Loucy (cell line): ENCODE measurements at regions not wholly inside any gene's neighbourhood (a gene's known extent, or its start where the extent isn't known, plus 50 kb on each side); places are given as distances from the start of the nearest gene placed in this dataset.

Experiments
- H2AFZ ChIP-seq: fragments of 200-600 bp; sonication (generic); 2 replicates; pipeline ENCODE4 v1.6.0; 2016; ENCODE audit warnings: antibody characterized with exemption, mild to moderate bottlenecking, low read length, moderate library complexity
- H3F3A ChIP-seq: fragments of 200-600 bp; 2 replicates; pipeline ENCODE4 v1.6.0; 2016; ENCODE audit warnings: antibody characterized with exemption, low read depth, mild to moderate bottlenecking
- H3K27me3 ChIP-seq: fragments of 200-600 bp; sonication (generic); 2 replicates; pipeline ENCODE4 v1.6.1; 2014; ENCODE audit warnings: low read length, mild to moderate bottlenecking; ENCODE audit not compliant: insufficient read depth, poor library complexity, severe bottlenecking
- H3K36me3 ChIP-seq: fragments of 200-600 bp; sonication (generic); 2 replicates; pipeline ENCODE4 v1.6.1; 2016; ENCODE audit warnings: low read length; ENCODE audit not compliant: insufficient read depth
- H3K4me1 ChIP-seq: fragments of 200-600 bp; sonication (generic); 2 replicates; pipeline ENCODE4 v1.5.1; 2014; ENCODE audit warnings: low read length, mild to moderate bottlenecking; ENCODE audit not compliant: insufficient read depth, poor library complexity, severe bottlenecking
- H3K4me2 ChIP-seq: fragments of 200-600 bp; sonication (generic); 2 replicates; pipeline ENCODE4 v1.6.0; 2014; ENCODE audit warnings: antibody characterized with exemption, low read length, low read depth, mild to moderate bottlenecking; ENCODE audit not compliant: poor library complexity, severe bottlenecking
- H3K4me3 ChIP-seq: fragments of 200-600 bp; sonication (generic); 2 replicates; pipeline ENCODE4 v1.5.1; 2014; ENCODE audit warnings: low read length, mild to moderate bottlenecking, mixed read lengths; ENCODE audit not compliant: poor library complexity, severe bottlenecking
- H3K79me2 ChIP-seq: fragments of 200-600 bp; sonication (generic); 2 replicates; pipeline ENCODE4 v1.6.1; 2014; ENCODE audit warnings: low read length; ENCODE audit not compliant: insufficient read depth
- H3K9ac ChIP-seq: fragments of 200-600 bp; sonication (generic); 2 replicates; pipeline ENCODE4 v1.6.0; 2014; ENCODE audit warnings: mild to moderate bottlenecking, low read depth, low read length, moderate library complexity; ENCODE audit not compliant: poor library complexity, severe bottlenecking
- H3K9me2 ChIP-seq: fragments of 200-600 bp; sonication (generic); replicated peaks from 2 replicates; pipeline ENCODE4 v1.6.1; 2016; ENCODE audit warnings: low read depth, low read length, mixed read lengths
- H3K9me3 ChIP-seq: fragments of 200-600 bp; sonication (generic); 2 replicates; pipeline ENCODE4 v1.6.1; 2014; ENCODE audit warnings: mild to moderate bottlenecking, antibody characterized with exemption, low read length, low read depth; ENCODE audit not compliant: insufficient read depth
- H4K20me1 ChIP-seq: fragments of 200-600 bp; sonication (generic); 2 replicates; pipeline ENCODE4 v1.6.0; 2014; ENCODE audit warnings: antibody characterized with exemption, low read length, mild to moderate bottlenecking; ENCODE audit not compliant: insufficient read depth, poor library complexity, severe bottlenecking
- EZH2phosphoT487 ChIP-seq: fragments of 200-600 bp; IDR thresholded peaks from 2 replicates; pipeline ENCODE4 v1.6.1; 2018; ENCODE audit warnings: antibody characterized with exemption, mild to moderate bottlenecking, moderate library complexity, borderline replicate concordance
- TF ChIP-seq, protein P1 (sequence below): fragments of 200-600 bp; sonication (generic); conservative IDR thresholded peaks from 2 replicates; pipeline ENCODE4 v1.5.1; 2014; ENCODE audit warnings: mild to moderate bottlenecking, antibody characterized with exemption, low read length

DNA sequence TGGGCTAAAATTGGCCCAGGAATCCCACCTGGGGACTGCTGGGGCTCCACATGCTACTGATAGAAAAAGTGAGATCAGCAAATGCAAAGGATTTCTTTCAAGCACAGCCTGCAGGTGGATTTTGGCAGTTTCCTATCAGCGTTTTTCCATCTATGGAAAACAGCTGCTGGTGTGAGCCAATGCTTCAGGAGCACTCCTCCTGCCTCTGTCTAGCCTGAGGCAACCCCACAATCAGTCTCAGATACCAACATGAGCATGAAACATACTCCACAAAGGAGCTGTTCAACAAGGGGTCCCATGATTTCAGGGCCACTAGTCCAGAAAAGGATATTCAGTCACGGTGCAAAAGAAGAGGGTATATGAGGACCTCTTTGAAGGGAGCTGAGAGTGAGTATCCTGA, 311.5 kb upstream of the THBS1 start:
- no peaks in the 10 kb centered on the region for H3F3A ChIP-seq
- H4K20me1 ChIP-seq = no peaks in the 10 kb centered on the region

DNA sequence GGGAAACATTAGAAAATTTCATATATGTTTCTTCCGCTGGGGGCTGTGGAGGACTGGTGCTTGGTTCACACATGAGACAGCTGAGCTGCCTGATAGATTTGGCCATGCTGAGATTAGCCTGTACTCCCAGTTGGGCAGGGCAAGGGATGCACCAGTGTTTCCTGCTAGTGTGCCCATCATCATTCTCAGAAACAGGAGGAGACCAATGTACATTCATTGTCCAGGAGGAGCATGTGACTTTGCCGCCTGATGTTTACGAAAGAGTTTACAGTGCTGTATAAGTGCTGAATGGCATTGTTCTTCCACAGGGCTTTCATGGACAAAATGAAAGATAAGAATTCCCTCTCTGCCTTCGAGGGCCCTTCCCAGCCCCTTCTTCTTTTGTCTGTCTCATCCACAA, 311.1 kb upstream of the THBS1 start:
- no peaks in the 10 kb centered on the region for H3K9me3 ChIP-seq
- H3K36me3 ChIP-seq = no peaks in the 10 kb centered on the region
- no peaks in the 10 kb centered on the region for H3K9me2 ChIP-seq
- no peaks in the 10 kb centered on the region for H4K20me1 ChIP-seq
- no peaks in the 10 kb centered on the region for H3K27me3 ChIP-seq
- no peak for TF ChIP-seq EZH2phosphoT487
- TF ChIP-seq, protein P1, sequence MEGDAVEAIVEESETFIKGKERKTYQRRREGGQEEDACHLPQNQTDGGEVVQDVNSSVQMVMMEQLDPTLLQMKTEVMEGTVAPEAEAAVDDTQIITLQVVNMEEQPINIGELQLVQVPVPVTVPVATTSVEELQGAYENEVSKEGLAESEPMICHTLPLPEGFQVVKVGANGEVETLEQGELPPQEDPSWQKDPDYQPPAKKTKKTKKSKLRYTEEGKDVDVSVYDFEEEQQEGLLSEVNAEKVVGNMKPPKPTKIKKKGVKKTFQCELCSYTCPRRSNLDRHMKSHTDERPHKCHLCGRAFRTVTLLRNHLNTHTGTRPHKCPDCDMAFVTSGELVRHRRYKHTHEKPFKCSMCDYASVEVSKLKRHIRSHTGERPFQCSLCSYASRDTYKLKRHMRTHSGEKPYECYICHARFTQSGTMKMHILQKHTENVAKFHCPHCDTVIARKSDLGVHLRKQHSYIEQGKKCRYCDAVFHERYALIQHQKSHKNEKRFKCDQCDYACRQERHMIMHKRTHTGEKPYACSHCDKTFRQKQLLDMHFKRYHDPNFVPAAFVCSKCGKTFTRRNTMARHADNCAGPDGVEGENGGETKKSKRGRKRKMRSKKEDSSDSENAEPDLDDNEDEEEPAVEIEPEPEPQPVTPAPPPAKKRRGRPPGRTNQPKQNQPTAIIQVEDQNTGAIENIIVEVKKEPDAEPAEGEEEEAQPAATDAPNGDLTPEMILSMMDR = no peak
- H2AFZ ChIP-seq = no peak overlapping the region
- H3K4me2 ChIP-seq = no peak overlapping the region
- no peaks in the 10 kb centered on the region for H3K79me2 ChIP-seq
- peaks cover 5% of the 10 kb centered on the region for H3K4me1 ChIP-seq
- H3K4me3 ChIP-seq = no peak overlapping the region
- no peaks in the 10 kb centered on the region for H3F3A ChIP-seq
- H3K9ac ChIP-seq = no peak overlapping the region

More for the DNA sequence above, 311.5 kb upstream of the THBS1 start:
- no peak overlapping the region for H3K9ac ChIP-seq
- H3K27me3 ChIP-seq = no peaks in the 10 kb centered on the region
- TF ChIP-seq EZH2phosphoT487 = no peak
- TF ChIP-seq, protein P1 = no peak
- no peak overlapping the region for H3K4me3 ChIP-seq
- H3K4me2 ChIP-seq = no peak overlapping the region
- H3K9me2 ChIP-seq = no peaks in the 10 kb centered on the region
- H2AFZ ChIP-seq = no peak overlapping the region
- no peaks in the 10 kb centered on the region for H3K9me3 ChIP-seq
- H3K79me2 ChIP-seq = no peaks in the 10 kb centered on the region
- peaks cover 5% of the 10 kb centered on the region for H3K4me1 ChIP-seq
- H3K36me3 ChIP-seq = no peaks in the 10 kb centered on the region

DNA sequence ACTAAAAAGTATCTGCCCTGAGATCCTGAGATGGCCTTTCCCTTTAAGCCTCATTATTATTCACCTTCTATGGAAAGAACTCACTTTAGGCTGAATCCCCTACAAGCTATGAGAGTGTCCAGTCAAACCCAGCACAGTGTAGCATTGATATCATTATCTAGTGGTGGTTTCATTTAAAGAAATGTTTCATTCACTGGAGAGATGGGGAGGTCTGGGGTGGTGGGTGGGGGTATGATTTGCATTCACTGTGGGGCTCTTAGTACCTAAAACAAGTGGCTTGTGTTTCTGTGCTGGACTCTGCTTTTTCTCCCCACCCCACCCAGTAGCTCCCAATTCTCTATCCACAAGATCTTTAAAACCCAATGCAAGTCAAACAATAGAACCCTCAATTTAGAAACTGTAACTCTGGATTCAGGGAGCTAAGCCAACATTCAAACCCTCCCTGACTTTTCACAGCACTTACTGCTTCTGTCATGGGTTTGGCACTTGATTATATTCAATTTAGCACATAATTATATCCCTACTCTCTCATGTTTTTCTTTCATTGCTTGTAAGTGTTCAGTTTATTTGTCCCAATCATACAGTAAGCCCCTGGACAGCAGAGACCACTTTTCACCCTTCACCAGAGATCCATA, 310.5 kb upstream of the THBS1 start:
- Histone ChIP-seq H3K9me2 (no peaks in the 10 kb centered on the region), H3F3A (no peaks in the 10 kb centered on the region), H3K4me2 (no peak overlapping the region), H3K4me1 (peaks cover 5% of the 10 kb centered on the region), H3K27me3 (no peaks in the 10 kb centered on the region), H2AFZ (no peak overlapping the region), H3K36me3 (no peaks in the 10 kb centered on the region), H3K79me2 (no peaks in the 10 kb centered on the region), H3K9ac (no peak overlapping the region), H3K9me3 (no peaks in the 10 kb centered on the region), H3K4me3 (no peak overlapping the region), H4K20me1 (no peaks in the 10 kb centered on the region)
- no peak for TF ChIP-seq EZH2phosphoT487
- TF ChIP-seq, protein P1 = no peak
